Fibroblast of skin of abdomen (primary cell): ENCODE measurements at regions not wholly inside any gene's neighbourhood (a gene's known extent, or its start where the extent isn't known, plus 50 kb on each side); places are given as distances from the start of the nearest gene placed in this dataset.

Experiments used
- DNase-seq: peaks from one replicate; pipeline ENCODE4 v3.0.0-alpha.2; 2013

GRCh38 chr16:17847234-17847795 is 376.6 kb upstream of the XYLT1 start:
- no peak for DNase-seq

GRCh38 chr16:17846030-17846429 is 375.3 kb upstream of the XYLT1 start:
- DNase-seq, result no peak

- no peak for DNase-seq
These were observed 374.3 kb upstream of the XYLT1 start for GRCh38 chr16:17845031-17845430.

- DNase-seq, result no peak
These were observed 373.1 kb upstream of the XYLT1 start for GRCh38 chr16:17843905-17844304.

GRCh38 chr16:17839907-17840306 is 369.1 kb upstream of the XYLT1 start:
- DNase-seq, result no peak

- DNase-seq, result no peak
These were observed 368.5 kb upstream of the XYLT1 start for GRCh38 chr16:17839272-17839671.

- peak; percentile 98 for DNase-seq
These were observed 366.3 kb upstream of the XYLT1 start for GRCh38 chr16:17836868-17837602.

- peak; percentile 56 for DNase-seq
These were observed 364.5 kb upstream of the XYLT1 start for GRCh38 chr16:17835118-17835876.

- DNase-seq, result peak; percentile 23
These were observed 362.0 kb upstream of the XYLT1 start for GRCh38 chr16:17832738-17833137.

GRCh38 chr16:17831330-17831729 is 360.6 kb upstream of the XYLT1 start:
- peak; percentile 51 for DNase-seq

- DNase-seq, result peak; percentile 27
These were observed 359.9 kb upstream of the XYLT1 start for GRCh38 chr16:17830651-17831050.

- DNase-seq, result peak; percentile 61
These were observed 359.1 kb upstream of the XYLT1 start for GRCh38 chr16:17829811-17830210.

- peak; percentile 94 for DNase-seq
These were observed 357.3 kb upstream of the XYLT1 start for GRCh38 chr16:17828012-17828411.

GRCh38 chr16:17827313-17827712 is 356.6 kb upstream of the XYLT1 start:
- DNase-seq, result peak; percentile 55

GRCh38 chr16:17817943-17818342 is 347.2 kb upstream of the XYLT1 start:
- DNase-seq, result no peak

- no peak for DNase-seq
These were observed 346.5 kb upstream of the XYLT1 start for GRCh38 chr16:17817260-17817659.

GRCh38 chr16:17812771-17813170 is 342.0 kb upstream of the XYLT1 start:
- DNase-seq, result no peak

- peak; percentile 81 for DNase-seq
These were observed 334.1 kb upstream of the XYLT1 start for GRCh38 chr16:17804857-17805256.

GRCh38 chr16:17803625-17804410 is 333.1 kb upstream of the XYLT1 start:
- peak; percentile 98 for DNase-seq

- DNase-seq, result peak; percentile 70
These were observed 331.8 kb upstream of the XYLT1 start for GRCh38 chr16:17802571-17802970.

- peak; percentile 68 for DNase-seq
These were observed 330.3 kb upstream of the XYLT1 start for GRCh38 chr16:17801068-17801467.

GRCh38 chr16:17798716-17799115 is 328.0 kb upstream of the XYLT1 start:
- peak; percentile 45 for DNase-seq

GRCh38 chr16:17793354-17793753 is 322.6 kb upstream of the XYLT1 start:
- no peak for DNase-seq
